ENCODE measurements at regions not wholly inside any gene's neighbourhood (a gene's known extent, or its start where the extent isn't known, plus 50 kb on each side); places are given as distances from the start of the nearest gene placed in this dataset.
"Not testable (repeated sequence)": the region's sequence is repeated elsewhere in the genome, so short reads cannot be mapped to it uniquely, and the experiment has no call there.

- DNase-seq = no peak
Observed at GRCh38 chr6:6981681-6982322, 126.0 kb upstream of the RREB1 start.

GRCh38 chr6:6982663-6983062 lies 125.1 kb upstream of the RREB1 start:
- no peak for DNase-seq

GRCh38 chr6:6984585-6985366 lies 123.0 kb upstream of the RREB1 start:
- no peak for DNase-seq

GRCh38 chr6:6986344-6986743 lies 121.4 kb upstream of the RREB1 start:
- DNase-seq = no peak

- no peak for DNase-seq
Observed at GRCh38 chr6:6987749-6988148, 120.0 kb upstream of the RREB1 start.

GRCh38 chr6:6990059-6990458 lies 117.7 kb upstream of the RREB1 start:
- DNase-seq = not testable (repeated sequence)

GRCh38 chr6:6993503-6994237 lies 114.1 kb upstream of the RREB1 start:
- DNase-seq = no peak

GRCh38 chr6:6994796-6995195 lies 113.0 kb upstream of the RREB1 start:
- DNase-seq = no peak

GRCh38 chr6:6995328-6995727 lies 112.4 kb upstream of the RREB1 start:
- no peak for DNase-seq

GRCh38 chr6:6996124-6996523 lies 111.6 kb upstream of the RREB1 start:
- DNase-seq = no peak

GRCh38 chr6:6997263-6998193 lies 110.2 kb upstream of the RREB1 start:
- DNase-seq = no peak

- peak; percentile 20 for DNase-seq
Observed at GRCh38 chr6:6998194-6998569, 109.6 kb upstream of the RREB1 start.

GRCh38 chr6:7000825-7001777 lies 106.7 kb upstream of the RREB1 start:
- no peak for DNase-seq

GRCh38 chr6:7003041-7003440 lies 104.7 kb upstream of the RREB1 start:
- no peak for DNase-seq

GRCh38 chr6:7004581-7005297 lies 103.0 kb upstream of the RREB1 start:
- DNase-seq = no peak

GRCh38 chr6:7006515-7007191 lies 101.1 kb upstream of the RREB1 start:
- no peak for DNase-seq

- DNase-seq = no peak
Observed at GRCh38 chr6:7008451-7008988, 99.2 kb upstream of the RREB1 start.

GRCh38 chr6:7016226-7016625 lies 91.5 kb upstream of the RREB1 start:
- peak; percentile 9 for DNase-seq

GRCh38 chr6:7021301-7021700 lies 86.5 kb upstream of the RREB1 start:
- no peak for DNase-seq

- DNase-seq = no peak
Observed at GRCh38 chr6:7025861-7026260, 81.9 kb upstream of the RREB1 start.

Measured in EL (cell line).